ENCODE measurements at regions not wholly inside any gene's neighbourhood (a gene's known extent, or its start where the extent isn't known, plus 50 kb on each side); places are given as distances from the start of the nearest gene placed in this dataset.

- DNase-seq (ENCODE audit: low read depth in 2 of 3, low spot score in 2 of 3) = no peak
These were observed 213.5 kb upstream of the FAM83B start for GRCh38 chr6:54632984-54633565.

DNA sequence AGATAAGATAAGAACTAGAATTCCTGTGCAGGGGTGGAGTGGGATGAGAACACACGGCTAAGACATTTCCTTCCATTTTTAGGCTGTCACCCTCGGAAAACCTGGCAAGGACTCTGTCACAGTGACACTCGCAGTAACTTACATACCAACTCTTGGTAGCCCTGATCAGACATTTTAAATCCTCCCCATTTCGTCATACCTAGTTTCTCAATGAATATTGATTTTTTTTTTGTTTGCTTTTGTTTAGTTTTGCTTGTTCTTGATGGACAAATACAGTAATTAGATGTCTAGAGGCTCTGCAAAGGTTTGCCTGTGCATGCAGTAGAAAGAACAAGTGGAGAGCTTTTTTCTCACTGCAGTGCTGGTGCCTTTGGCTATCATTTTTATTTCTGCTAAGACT, 213.0 kb upstream of the FAM83B start:
- DNase-seq (ENCODE audit: low read depth in 2 of 3, low spot score in 2 of 3) = no peak

GRCh38 chr6:54640911-54641310, 205.7 kb upstream of the FAM83B start:
- no peak for DNase-seq (ENCODE audit: low read depth in 2 of 3, low spot score in 2 of 3)

DNA sequence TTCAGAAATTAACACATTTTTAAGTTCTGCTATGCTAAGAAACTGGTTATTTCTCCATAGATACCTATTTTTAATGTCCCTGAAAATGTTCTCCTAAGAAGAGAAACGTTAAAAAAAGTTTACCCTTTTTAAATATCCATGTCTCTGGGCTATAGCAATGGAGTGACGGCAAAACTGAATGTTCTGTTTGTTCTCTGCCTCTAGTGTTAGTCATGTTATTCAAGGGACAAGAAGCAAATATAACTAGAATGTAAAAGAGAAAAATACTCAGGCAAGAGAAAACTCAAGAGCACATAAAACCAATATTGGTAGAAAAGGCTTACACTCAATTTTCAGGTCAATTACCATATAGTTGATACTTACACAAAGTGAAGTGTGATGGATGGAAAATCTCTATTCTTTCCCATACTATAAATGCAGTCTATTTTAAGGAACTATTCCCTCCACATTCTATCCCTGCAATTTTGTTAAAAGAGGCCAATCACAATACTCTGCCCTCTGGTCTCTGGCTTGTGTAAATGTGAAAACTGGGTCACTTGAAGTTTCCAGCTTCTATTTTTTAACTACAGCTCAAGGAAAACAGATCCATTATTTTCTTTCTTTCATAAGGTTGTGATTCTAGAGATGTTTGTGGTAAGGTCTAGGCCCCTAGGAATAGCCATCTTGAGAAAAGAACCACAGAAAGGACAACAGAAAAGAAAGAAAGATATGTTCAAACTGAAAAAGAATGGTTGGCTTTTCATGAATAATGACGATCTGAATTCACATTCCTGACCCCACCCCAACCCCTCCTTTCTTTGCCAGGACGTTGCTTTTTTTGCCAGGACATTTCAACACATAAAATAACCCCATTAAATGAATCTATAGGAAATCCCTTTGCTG, 200.3 kb upstream of the FAM83B start:
- no peak for DNase-seq (ENCODE audit: low read depth in 2 of 3, low spot score in 2 of 3)

- DNase-seq (ENCODE audit: low read depth in 2 of 3, low spot score in 2 of 3) = no peak
These were observed 199.5 kb upstream of the FAM83B start for GRCh38 chr6:54646951-54647664.

- no peak for DNase-seq (ENCODE audit: low read depth in 2 of 3, low spot score in 2 of 3)
These were observed 192.2 kb upstream of the FAM83B start for GRCh38 chr6:54654381-54654780.

- DNase-seq (ENCODE audit: low read depth in 2 of 3, low spot score in 2 of 3) = no peak
These were observed 191.4 kb upstream of the FAM83B start for GRCh38 chr6:54655162-54655561.

DNA sequence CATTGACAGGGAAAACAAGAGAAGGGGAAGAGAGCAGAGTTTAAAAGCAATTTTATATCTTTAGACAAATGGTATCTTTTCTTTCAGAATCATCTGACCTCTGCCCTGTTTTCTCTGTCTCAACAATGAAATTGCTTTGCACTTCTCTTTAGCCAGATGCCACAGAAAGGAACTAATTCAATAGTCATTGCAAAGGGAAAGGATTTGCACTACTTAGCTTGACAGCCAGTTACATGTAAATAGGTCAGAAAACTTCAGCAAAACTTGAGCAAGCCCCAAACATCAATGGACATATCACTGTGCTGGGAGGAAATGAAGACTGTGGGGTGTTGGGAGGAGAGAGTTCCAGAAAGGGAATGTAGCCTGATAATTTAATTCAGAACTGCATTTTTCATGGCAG, 181.3 kb upstream of the FAM83B start:
- DNase-seq (ENCODE audit: low read depth in 2 of 3, low spot score in 2 of 3) = no peak

DNA sequence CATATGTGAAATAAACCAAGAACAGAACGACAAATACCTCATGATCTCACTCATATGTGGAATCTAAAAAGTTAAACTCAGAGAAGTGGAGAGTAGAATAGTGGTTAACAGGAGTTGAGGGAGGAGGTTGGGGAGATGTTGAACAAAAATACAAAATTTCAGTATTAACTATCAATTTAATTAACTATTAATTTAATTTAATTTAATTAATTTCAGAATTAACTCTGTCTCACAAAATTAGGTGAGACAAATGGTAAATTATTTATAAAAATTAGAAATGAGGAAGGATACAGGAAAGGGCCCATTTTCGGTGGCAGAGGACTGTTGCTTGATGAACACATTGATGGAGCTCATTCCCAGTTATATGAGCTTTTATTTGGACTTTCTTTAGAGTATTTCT, 166.0 kb upstream of the FAM83B start:
- no peak for DNase-seq (ENCODE audit: low read depth in 2 of 3, low spot score in 2 of 3)

GRCh38 chr6:54681267-54681666, 165.3 kb upstream of the FAM83B start:
- no peak for DNase-seq (ENCODE audit: low read depth in 2 of 3, low spot score in 2 of 3)

DNA sequence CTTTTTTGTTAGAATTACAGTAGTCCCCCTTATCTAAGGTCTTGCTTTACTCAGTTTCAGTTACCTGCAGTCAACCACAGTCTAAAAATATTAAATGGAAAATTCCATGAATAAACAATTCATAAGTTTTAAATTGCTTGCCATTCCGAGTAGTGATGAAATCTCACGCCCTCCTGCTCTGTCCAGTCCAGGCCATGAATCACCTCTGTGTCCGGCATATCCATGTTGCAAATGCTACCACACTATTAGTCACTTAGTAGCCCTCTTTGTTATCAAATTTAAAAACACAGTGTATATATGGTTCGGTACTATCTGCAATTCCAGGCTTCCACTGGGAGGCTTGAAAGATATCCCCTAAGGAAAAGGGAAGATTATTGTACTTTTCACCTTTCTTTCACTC, 164.6 kb upstream of the FAM83B start:
- no peak for DNase-seq (ENCODE audit: low read depth in 2 of 3, low spot score in 2 of 3)

GRCh38 chr6:54689620-54690019, 157.0 kb upstream of the FAM83B start:
- DNase-seq (ENCODE audit: low read depth in 2 of 3, low spot score in 2 of 3) = no peak

DNA sequence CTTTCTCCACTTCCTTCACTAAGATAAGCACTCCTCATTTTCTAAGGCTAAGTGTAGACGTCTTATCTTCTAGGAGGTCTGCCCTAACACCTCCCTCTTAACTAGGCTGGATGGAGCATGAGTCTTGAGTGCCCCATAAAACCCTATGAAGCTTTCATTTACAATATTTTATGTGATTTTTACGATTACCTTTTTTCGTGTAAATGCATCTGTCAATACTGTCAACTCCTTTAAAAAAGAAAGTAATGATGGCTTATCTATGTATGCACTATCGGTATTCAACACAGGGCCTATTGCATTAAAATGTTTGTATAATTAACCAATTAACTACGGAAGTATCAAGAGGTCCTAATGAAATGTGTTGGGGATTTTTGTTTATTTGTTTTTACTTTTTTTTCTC, 156.0 kb upstream of the FAM83B start:
- no peak for DNase-seq (ENCODE audit: low read depth in 2 of 3, low spot score in 2 of 3)

DNA sequence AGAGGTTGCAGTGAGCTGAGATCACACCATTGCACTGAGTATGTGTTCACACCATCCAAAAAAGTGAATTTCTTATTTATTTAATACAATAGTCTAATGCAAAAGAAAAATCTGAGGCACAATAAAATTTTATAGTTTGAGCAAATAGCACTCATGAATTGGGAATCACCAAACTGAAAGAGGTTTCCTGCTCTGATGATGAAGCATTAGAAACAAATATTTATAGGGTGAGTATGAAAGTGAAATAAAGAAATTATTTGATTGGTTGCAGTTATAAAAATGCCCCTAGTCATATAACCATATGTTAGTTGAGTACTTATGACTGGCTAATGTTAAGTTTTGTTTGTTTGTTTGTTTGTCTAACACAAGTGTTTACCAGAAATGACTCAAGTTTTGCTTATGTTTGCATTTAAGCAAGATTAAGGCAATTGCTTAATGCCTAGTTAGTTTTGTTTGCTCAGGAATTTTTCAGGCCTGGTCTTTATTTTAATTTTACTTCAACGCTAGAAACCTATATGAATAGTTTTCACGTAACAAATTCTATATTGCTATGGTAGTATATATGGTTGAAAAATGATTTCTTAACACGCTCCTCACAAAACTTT, 151.5 kb upstream of the FAM83B start:
- DNase-seq (ENCODE audit: low read depth in 2 of 3, low spot score in 2 of 3) = no peak

- peak in 2 of 3 donors; percentile 1 to 31 for DNase-seq (ENCODE audit: low read depth in 2 of 3, low spot score in 2 of 3)
These were observed 150.8 kb upstream of the FAM83B start for GRCh38 chr6:54695815-54696214.

DNA sequence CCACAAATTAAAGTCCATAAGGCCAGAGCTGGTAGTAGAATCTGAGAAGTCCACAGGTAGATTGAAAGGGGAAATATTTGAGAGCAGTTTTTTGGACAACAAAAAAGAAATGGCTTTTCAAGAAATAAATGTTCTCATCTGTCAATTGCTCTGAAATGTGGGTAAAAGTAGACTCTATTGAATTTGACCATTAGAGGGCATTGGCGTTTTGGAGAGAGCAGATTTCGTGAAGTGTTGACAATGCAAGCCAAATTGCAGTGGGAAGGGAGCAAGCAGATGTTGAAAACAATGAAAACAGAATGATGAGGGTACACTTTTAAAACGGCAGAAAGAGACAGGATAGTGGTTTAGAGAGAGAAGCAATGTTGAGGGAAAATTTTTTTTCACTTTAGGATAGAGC, 149.1 kb upstream of the FAM83B start:
- DNase-seq (ENCODE audit: low read depth in 2 of 3, low spot score in 2 of 3) = no peak

GRCh38 chr6:54698974-54699373, 147.6 kb upstream of the FAM83B start:
- DNase-seq (ENCODE audit: low read depth in 2 of 3, low spot score in 2 of 3) = no peak

DNA sequence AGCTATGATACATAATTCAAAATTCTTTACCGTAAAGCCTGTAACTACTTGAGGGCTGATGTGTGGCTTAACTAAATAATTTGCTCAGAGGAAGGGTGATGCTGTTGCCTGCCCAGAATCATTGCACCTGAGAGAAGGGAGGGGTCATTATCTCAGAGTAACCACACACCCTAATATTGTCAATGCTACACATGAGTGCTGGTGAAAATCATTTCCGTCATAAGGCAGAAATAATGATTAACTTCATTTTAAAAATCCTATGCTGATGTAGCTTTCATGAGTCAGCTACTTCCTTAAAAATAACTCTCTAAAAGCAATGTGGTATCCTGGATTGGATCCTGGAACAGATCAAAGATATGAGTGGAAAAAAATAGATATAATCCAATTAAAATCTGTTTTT, 146.4 kb upstream of the FAM83B start:
- DNase-seq (ENCODE audit: low read depth in 2 of 3, low spot score in 2 of 3) = no peak

DNA sequence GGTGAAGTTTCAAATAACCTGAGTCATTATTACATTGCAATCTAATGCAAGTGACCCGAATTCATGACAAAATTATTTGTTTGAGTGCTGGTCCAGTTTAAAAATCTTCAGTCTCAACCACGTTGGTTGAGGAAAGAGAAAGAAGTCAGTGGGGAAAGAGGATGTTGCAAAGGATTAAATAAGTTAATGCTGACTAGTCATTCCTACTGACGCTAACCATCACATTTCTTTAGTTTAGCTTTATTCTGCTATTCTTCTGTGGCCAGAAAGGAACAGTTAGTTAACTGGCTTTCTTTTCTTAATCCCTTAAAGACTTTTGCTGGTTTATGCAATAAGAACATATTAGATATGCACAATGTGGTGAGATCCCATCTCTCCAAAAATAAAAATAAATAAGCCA, 143.8 kb upstream of the FAM83B start:
- no peak for DNase-seq (ENCODE audit: low read depth in 2 of 3, low spot score in 2 of 3)

DNA sequence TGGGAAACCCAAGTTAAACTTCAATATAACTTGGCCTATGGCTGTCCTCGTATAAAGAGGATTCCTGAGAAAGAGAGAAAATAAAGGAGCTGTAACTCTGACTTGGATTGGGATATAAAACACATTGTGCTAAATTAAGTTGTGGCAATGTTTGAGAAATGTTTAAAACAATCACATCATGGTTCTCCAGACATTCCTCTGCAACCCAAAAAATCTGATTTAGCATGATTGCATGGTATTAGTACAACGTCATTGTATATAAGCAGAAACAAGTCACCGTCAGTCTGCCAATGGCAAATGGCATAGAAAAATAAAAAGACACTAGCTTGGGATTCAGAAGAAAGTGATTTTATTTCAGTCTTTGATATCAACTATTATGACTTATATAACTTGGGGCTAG, 140.2 kb upstream of the FAM83B start:
- DNase-seq (ENCODE audit: low read depth in 2 of 3, low spot score in 2 of 3) = no peak

DNA sequence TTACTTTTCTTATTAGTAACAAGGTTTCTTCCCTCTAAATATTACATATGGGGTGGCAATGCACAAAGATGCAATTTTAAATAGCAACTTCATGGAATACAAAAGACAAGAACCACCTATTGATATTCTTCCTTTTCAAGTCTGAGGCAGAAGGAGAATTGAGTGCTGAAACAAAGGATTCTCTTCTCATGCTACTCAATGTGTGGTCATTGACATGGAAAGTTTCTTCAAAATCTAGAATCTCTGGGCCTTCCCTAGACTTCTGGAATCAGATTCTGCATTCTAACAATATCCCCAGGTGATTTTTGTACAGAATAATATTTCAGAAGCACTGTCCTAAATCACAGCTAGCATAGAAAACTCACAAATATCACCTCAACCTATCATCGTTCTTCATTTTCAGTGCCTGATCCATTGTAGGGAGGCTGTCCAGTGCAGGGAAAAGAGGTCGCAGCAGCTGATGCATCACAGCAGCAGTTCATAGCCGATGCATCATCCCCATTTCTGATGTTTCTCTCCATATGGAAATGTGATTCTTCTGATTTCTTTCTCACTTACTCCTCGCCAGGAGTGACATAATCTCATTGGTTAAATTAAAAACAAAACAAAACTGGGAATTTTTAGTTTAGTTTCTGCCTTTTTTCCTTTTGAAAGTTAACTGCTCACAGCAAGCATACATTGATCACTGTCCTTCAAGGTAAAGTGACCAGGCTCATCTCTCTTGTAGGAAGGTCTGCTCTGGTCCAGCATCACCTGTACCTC, 139.5 kb upstream of the FAM83B start:
- DNase-seq (ENCODE audit: low read depth in 2 of 3, low spot score in 2 of 3) = no peak
